ENCODE measurements at regions not wholly inside any gene's neighbourhood (a gene's known extent, or its start where the extent isn't known, plus 50 kb on each side); places are given as distances from the start of the nearest gene placed in this dataset.

GRCh38 chr9:19999491-20000057 lies 210.7 kb upstream of the SLC24A2 start:
- peaks cover 11% of the 10 kb centered on the region for H3K4me1 Mint-ChIP-seq
- Histone ChIP-seq H3K27ac (no peak overlapping the region), H3K4me1 (no peaks in the 10 kb centered on the region), H3K36me3 (no peaks in the 10 kb centered on the region), H3K9ac (no peak overlapping the region), H3K79me2 (ENCODE audit: low read depth) (no peaks in the 10 kb centered on the region), H3K4me3 (no peak overlapping the region), H3K9me3 (ENCODE audit: low read depth) (no peaks in the 10 kb centered on the region), H3K4me2 (no peak overlapping the region), H2AFZ (replicated peaks) (no peak overlapping the region), H3F3A (ENCODE audit: low read depth) (no peaks in the 10 kb centered on the region), H3K27me3 (no peaks in the 10 kb centered on the region), H4K20me1 (ENCODE audit: low read depth) (no peaks in the 10 kb centered on the region)
- H3K9me3 Mint-ChIP-seq = no peaks in the 10 kb centered on the region
- no peak for DNase-seq (ENCODE audit: low spot score)
- no peaks in the 10 kb centered on the region for H3K27me3 Mint-ChIP-seq (ENCODE audit: insufficient read depth, low read depth)
- H3K36me3 Mint-ChIP-seq = no peaks in the 10 kb centered on the region
- H3K27ac Mint-ChIP-seq = no peak overlapping the region
- no peak overlapping the region for H3K4me3 Mint-ChIP-seq
- TF ChIP-seq EZH2 (IDR thresholded peaks at IDR 0.05) (no peak), CTCF (IDR thresholded peaks at IDR 0.05) (no peak), EZH2phosphoT487 (IDR thresholded peaks at IDR 0.05) (no peak)

- Histone ChIP-seq H3K79me2 (ENCODE audit: low read depth) (no peaks in the 10 kb centered on the region), H3K9me3 (ENCODE audit: low read depth) (no peaks in the 10 kb centered on the region), H2AFZ (replicated peaks) (no peak overlapping the region), H3K4me1 (no peaks in the 10 kb centered on the region), H4K20me1 (ENCODE audit: low read depth) (no peaks in the 10 kb centered on the region), H3K4me3 (no peak overlapping the region), H3K4me2 (no peak overlapping the region), H3K27ac (no peak overlapping the region), H3K36me3 (no peaks in the 10 kb centered on the region), H3K9ac (no peak overlapping the region), H3K27me3 (no peaks in the 10 kb centered on the region), H3F3A (ENCODE audit: low read depth) (no peaks in the 10 kb centered on the region)
- Mint-ChIP-seq H3K36me3 (no peaks in the 10 kb centered on the region), H3K4me3 (no peak overlapping the region), H3K27ac (peak overlapping the region; percentile 84), H3K9me3 (no peaks in the 10 kb centered on the region), H3K27me3 (ENCODE audit: insufficient read depth, low read depth) (no peaks in the 10 kb centered on the region), H3K4me1 (peaks cover 11% of the 10 kb centered on the region)
- TF ChIP-seq EZH2 (IDR thresholded peaks at IDR 0.05) = no peak
- TF ChIP-seq EZH2phosphoT487 (IDR thresholded peaks at IDR 0.05) = no peak
- no peak for TF ChIP-seq CTCF (IDR thresholded peaks at IDR 0.05)
- no peak for DNase-seq (ENCODE audit: low spot score)
Observed at GRCh38 chr9:19998823-19999455, 210.1 kb upstream of the SLC24A2 start.

GRCh38 chr9:19998153-19998552 lies 209.3 kb upstream of the SLC24A2 start:
- Histone ChIP-seq H3K36me3 (no peaks in the 10 kb centered on the region), H3K4me1 (no peaks in the 10 kb centered on the region), H3K4me3 (no peak overlapping the region), H3K9me3 (ENCODE audit: low read depth) (no peaks in the 10 kb centered on the region), H3K9ac (no peak overlapping the region), H3K27ac (no peak overlapping the region), H3K4me2 (no peak overlapping the region), H3K79me2 (ENCODE audit: low read depth) (no peaks in the 10 kb centered on the region), H2AFZ (replicated peaks) (no peak overlapping the region), H4K20me1 (ENCODE audit: low read depth) (no peaks in the 10 kb centered on the region), H3F3A (ENCODE audit: low read depth) (no peaks in the 10 kb centered on the region), H3K27me3 (no peaks in the 10 kb centered on the region)
- Mint-ChIP-seq H3K9me3 (no peaks in the 10 kb centered on the region), H3K27me3 (ENCODE audit: insufficient read depth, low read depth) (no peaks in the 10 kb centered on the region), H3K27ac (no peak overlapping the region), H3K36me3 (no peaks in the 10 kb centered on the region), H3K4me3 (no peak overlapping the region), H3K4me1 (peaks cover 11% of the 10 kb centered on the region)
- TF ChIP-seq EZH2phosphoT487 (IDR thresholded peaks at IDR 0.05) = no peak
- no peak for TF ChIP-seq CTCF (IDR thresholded peaks at IDR 0.05)
- no peak for TF ChIP-seq EZH2 (IDR thresholded peaks at IDR 0.05)
- DNase-seq (ENCODE audit: low spot score) = no peak

Measured in neural progenitor cell (in vitro differentiated cells).